ENCODE measurements at regions not wholly inside any gene's neighbourhood (a gene's known extent, or its start where the extent isn't known, plus 50 kb on each side); places are given as distances from the start of the nearest gene placed in this dataset.

DNA sequence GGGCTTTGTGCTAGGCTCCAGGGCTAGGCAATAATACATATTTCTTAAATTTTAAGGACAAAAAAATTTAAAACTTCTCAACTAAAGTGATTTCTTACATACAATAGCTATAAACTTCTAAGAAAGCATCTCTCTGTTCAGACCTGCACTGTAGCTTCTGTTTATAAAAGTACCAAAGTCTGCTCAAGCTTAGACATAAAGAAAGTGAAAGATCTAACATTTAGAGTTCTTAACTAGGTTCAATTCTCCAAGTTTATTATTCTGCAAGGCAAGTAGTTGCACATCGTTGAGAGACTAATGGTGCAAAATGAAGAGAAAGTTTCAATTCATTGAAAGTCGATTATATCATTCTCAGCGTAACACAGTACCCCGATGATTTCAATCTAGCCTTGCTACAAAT lies 857.4 kb upstream of the HTR2C start:
- DNase-seq = no peak

DNA sequence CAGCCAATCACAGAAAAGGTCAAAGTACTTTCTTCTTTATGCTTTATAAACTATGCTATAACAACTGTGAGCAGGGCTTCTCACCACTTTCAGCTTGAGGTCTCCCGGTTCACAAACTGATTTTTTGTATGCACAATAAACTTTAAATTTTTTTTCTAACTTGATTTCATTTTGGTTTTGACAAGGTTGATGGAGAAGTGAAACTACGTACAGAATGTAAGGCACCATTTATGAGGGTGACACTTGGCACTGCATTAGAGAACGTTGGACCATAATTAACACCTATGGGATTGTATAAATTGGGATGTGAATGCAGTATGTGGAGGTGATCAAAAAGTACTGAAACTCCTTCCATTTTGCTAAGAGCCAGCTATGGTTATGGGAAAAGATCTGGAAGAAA lies 857.9 kb upstream of the HTR2C start:
- DNase-seq = no peak

DNA sequence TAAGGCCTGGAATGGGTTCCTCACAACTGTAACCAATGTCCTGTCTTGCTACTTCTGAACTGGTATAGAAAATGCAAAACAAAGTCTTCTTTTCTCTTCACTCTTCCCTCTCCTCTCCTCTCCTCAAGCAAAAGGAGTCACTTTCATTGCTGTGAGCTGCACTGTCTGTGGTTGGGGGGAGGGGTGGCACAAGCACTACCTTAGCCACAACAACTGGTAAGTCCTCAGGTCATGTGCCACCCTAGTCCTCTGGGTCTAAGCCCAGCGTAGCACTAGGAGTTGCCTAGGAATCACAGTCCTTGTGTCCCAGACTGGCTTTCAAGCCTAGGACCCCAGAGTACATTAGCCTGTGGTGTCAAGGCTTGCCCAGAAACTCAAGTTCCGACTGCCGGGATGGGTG lies 859.3 kb upstream of the AMOT start:
- DNase-seq = no peak

DNA sequence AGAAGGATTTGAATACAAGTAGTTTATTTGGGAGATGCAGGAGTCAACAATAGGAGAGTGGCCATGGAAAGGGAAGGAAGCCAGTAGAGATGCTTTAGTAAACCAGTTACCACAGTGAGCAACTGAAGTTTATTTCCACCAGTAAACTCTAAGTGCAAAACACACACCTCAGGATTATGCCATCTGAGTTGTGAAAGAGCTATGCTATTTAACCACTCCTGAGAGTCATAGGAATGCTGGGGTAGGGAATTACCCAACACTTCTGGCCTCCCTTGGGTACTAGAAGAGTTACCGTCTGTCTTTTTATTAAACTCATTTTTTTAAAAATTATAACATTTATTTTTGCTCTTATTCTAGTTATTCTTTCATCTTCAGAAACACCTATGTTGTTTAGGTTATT lies 834.6 kb upstream of the AMOT start:
- DNase-seq = no peak

DNA sequence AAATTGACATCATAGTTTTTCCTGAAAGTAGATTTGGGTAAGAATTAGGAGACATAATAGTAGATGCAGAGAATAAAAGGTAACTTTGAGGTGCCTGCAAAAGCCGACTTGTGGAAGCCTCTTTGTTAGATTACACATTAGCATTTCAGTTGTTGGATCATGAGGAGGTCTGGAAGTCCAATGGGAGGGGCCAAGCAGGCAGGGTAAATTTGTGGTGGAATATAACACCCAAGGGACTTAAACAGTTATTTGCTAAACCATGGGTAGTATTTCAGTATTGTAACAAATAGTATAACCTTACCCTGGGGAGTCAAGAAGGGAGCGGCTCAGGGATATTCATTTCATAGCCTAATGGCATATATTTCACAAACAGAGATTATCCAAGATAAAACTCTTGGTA lies 810.7 kb upstream of the AMOT start:
- DNase-seq = no peak

DNA sequence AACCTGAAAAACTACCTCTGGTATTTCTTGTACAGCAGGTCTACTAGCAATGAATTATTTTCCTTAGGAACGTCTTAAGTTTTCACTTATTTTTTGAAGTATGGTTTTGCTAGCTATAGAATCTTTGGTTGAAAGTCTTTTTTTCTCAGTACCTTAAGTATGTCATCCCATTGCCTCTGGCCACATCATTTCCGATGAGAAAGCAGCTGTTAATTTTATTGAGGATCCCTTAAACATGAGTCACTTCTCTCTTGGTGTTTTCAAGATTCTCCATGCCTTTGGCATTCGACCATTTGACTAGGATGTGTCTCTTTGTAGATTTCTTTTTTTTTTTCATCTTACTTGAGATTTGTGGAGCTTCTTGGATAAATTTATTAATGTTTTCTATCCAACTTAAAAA lies 803.8 kb upstream of the AMOT start:
- no peak for DNase-seq

DNA sequence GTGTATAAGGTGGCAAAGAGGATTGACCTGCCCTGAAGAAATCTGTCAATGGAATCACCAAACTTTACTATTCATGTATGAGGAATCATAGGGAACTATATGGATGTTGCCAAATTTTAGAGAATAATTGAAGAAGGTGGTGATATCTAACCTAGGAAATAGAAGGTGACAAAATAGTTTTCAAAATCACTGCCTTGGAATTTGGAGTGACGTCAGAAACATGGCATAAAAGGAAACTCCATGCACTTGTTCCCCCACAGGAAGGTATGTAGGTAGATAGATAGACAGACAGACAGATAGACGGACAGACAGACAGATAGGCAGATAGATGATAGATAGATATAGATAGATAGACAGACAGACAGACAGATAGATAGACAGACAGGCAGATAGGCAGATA lies 793.9 kb upstream of the AMOT start:
- no peak for DNase-seq

DNA sequence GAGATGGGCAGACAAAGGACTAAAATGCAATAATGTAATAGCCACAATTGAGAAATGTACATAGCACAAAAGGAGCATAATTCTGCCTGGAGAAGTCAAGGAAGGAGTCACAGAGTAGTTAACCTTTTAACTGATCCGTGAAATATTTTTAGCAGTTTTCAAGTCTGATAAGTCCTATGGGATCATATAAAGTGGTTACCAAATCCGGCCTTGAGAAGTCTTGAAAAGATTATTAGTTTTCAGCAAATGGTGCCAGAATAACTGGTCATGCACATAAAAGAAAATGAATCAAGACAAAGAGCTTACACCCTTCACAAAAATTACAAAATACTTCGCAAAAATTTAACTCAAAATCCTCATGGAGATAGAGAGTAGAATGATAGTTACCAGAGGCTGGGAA lies 788.7 kb upstream of the AMOT start:
- DNase-seq = no peak

DNA sequence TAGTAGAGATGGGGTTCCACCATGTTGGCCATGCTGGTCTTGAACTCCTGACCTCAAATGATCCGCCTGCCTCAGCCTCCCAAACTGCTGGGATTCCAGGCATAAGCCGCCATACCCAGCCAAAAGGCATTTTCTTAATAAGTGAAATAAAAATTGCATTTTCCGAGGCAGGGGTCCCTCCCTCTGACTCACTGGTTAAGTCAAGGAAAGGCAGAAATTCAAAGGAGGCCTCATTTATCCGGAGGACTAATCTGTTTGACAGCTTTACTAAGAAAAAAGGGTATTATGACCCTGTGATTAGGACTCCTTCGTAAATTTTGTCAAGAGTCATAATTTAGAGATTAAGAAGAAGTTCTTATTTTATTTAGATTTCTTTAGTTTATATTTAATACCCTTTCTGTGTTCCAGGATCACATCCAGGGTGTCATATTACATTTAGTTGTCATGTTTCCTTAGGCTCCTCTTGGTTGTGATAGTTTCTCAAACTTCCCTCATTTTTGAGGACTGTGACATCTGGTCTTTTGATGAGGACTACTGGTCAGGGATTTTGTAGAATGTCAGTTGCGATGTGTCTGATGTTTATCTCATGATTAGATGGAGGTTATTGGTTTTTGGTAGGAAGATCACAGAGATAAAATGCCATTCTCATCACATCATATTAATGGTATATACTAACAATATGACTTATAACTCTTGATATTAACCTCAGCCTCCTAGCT lies 753.7 kb upstream of the AMOT start:
- DNase-seq = no peak

DNA sequence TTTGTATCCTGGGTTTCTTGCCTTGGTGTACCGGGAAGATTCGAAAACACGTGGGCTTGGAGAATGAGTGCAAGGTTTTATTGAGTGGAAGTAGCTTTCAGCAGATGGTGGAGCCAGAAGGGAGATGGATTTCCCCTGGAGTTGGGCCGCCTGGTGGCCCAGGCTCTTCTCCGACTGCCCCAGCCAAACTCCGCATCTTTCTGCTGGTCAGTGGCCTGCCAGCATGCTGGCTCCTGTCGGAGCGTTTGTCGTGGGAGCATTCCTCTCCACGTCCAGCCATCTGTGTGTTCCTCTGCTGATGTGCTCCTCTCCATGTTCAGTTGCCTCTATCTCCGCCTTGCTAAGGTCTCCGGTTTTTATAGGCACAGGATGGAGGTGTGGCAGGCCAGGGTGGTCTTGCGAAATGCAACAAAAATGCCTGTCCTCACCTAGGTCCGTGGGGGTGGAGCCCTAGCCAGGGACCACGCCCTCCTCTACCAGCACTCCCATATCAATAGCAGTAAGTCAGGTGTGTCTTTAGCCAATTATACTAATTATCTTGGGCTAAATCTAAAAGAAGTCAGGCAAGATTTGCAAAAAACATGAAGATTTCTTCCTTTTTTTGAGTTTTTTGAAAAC lies 745.8 kb upstream of the AMOT start:
- DNase-seq = no peak

DNA sequence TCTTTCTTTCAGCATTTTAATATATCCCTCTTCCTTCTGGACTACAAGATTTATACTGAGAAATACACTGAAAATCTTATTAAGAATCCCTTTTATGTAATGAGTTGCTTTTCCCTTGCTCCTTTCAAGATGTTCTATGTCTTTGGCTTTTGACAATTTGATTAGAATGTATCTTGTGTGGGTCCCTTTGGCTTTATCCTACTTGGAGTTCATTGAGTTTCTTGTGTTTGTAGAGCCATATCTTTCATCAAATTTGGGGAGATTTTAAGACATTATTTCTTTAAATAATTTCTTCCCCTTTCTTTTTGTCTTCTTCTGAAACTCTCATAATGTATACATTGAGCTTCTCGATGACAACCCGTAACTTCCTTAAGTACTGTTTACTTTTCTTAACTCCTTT lies 739.9 kb upstream of the AMOT start:
- DNase-seq = no peak

DNA sequence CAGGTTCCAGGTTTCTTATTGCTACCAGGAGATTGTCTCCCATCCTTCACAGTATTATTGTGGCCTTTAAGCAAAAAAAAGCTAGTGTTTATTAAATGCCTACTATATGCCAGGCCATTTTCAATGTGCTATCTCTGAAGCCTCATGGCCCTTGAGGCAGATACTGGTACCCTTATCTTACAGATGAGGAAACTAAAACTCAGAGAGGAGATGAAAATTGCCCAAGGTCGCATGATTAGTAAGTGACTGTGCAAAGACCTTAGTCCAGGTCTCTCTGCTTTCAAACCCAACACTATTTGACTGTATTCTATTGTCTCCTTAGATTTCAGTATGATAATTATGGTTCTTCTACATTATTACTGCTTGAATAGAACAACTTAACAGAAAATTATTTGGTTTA lies 717.9 kb upstream of the AMOT start:
- DNase-seq = no peak

DNA sequence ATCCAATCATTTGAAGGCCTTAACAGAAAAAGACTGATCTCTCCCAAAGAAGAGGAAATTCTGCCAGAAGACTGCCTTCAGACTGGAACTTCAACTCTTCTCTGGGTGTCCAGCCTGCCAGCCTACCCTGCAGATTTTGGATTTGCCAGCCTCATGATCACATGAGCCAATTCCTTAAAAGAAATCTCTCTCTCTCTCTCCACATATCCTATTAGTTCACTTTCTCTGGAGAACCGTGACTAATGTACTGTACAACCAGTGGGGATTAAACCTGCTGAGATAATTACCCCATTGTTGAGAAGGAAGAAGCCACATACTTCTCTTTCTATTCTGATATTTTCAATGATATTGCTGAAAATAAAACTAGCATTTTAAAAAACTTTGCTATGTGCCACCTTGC lies 711.3 kb upstream of the AMOT start:
- no peak for DNase-seq

DNA sequence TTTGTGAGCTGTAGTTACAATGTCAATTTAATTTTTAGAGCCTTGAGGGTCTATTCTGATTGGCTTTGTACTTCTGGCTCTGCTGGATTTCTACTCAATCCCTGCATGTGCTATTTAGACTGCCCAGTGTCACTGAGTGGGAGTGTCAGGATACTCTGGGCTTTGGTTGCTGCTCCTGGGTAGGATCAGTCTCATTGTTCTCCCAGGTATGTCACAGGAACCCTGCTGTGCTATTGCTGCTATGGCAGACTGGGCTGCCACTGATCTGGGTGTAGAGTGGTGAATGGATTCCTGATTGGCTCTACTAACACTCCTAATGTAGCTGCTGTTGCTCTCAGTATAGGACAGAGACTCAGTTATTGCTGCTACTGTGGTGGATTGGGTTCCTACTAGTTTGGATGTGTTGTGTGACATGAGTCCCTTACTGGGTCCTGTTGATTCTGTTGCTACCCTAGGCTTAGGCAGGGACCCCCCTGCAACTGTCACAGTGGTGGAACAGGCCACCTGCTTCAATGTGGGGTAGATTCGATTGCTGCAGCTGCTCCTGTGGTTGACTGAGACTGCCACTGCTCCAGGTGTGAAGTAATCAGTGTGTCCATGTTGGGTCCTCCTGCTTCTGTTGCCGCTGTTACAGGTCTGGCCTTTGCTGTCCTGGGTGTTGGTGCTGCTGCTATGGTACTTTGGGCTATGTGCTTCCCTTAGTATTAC lies 707.8 kb upstream of the AMOT start:
- no peak for DNase-seq

DNA sequence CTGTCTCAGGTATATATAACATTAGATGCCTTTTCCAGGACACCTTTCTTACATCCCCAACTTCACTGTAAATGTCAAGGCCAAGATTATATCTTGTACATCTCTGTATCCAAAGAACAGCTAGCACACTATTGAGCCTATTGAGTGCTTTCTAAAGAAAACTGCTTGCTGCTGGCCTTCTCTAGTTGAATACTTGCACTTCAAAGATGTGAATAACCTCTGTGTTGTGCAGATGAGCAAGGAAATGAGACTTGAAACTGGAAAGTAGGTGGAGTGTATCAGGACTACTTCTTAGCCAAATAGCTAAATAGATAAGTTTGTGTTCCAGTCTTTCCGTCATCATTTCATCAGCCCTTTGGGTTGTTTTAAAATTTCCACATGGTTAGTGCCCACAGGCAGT lies 704.4 kb upstream of the AMOT start:
- DNase-seq = no peak

DNA sequence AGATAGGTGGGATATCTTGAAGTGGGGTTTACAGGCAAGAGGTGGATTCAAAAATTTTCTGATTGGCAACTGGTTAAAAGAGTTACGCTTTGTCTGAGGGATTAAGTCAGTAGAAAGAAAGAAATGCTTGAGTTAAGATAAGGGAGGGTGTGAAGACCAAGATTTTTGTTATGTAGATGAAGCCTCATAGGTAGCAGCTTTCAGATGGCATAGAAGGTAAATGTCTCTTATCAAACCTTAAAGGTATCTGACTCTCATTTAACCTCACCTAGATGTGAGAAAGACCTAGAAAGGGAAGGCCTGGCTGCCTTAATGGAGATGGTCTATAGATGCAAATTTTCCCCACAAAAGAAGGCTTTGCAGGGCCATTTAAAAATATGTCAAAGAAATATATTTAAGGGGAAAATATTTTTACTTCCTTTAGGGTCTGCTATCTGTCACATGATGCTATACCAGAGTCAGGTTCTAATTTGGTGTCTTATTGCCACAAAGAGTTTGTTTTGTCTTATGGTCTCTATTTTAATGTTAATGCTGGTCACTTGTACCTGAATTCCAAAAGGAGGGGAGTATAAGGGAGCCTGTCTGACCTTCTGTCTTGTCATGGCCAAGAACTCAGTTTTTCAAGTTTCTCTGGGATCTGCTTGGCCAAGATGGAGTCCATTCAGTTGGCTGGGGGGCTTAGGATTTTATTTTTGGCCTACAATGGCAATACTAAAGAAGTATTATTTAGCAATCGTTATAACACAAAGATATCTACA lies 699.1 kb upstream of the AMOT start:
- no peak for DNase-seq

DNA sequence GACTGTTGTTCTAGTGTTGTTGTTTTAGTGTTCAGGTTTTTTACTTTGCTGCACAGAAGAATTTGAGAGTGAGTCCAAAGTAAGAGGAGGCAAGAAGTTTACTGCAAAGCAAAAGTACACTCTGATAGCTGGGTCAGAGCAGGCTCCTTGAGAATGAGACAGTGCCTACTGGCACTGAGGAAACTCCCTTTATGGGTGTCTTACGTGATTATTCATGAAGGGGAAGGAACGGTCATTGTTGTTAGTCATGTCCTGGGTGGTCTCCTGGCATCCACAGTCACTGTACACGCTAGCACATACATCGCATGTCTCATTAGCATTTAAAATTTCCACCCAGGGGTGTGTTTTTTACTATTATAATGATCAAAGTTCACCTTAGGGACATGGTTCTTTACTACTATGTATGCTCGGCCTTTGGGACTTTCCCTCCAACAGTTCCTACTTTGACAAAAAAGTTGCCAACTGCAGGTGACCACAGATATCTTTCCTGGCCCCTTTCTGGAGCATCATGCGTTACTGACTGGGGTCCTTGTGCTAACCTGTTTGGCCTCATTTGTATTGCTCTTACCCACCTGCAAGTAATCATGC lies 688.9 kb upstream of the AMOT start:
- DNase-seq = no peak

DNA sequence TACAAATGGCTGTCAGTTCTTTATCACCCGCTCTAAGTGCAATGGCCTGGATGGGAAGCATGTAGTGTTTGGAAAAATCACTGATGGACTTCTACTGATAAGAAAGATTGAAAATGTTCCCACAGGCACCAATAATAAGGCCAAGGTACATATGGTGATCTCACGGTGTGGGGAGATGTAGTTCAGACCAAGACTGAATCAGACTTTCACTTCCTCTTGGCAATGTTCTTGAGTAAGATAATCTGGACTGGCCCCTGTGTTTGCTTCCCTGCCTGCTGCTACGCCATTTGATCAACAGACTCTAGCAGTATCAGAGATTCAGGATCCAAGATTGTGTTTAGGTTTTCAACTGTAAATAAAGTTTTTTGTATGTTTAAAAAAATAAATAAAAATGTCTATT lies 682.2 kb upstream of the AMOT start:
- no peak for DNase-seq

DNA sequence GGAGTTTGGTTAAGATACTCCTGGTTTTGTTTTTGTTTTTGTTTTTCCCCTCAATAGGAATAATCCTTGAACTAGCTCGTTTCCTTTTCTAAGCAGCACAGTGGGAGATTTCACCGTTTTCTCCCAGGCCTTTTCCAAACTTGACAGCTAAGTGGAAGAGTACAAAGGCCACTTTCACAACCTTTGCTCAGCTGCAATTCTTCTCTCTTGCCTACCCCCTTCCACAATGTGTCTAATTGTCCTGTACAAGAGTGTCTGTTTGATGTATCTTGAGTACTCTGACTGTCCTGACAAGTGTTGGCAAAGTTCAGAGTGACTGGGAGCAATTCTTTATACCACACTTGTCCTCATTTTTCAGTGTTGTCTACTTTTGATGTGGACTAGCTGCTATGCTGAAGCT lies 674.3 kb upstream of the AMOT start:
- no peak for DNase-seq

DNA sequence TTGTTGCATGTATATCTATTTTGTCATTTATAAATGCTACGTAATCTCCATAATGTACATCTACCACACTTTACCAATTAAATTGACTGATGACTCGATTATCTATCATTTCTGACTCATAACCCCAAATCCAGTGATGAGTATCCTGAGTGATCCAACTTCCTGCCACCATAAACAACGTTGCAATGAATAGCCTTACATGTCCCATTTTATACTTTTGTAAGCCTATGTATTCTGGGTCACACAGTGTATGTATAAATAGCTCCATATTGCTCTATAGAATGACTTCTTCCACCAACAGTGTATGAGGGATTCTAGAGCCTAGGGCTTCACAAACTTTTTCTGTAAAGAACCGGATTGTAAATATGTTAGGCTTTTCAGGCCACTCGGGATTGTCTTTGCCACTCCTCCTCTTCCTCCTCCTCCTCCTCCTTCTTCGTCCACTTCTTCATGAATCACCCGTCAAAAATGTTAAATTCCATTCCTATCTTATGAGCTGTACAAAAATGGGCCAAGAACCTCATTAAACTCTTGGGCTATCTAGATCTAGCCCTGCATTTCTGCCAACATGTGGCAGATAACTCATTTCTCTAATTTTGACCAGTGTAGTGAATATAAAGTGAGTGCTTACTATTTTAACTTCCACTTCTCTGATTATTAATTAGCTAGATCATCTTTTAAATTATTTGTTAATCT lies 672.2 kb upstream of the AMOT start:
- DNase-seq = no peak

DNA sequence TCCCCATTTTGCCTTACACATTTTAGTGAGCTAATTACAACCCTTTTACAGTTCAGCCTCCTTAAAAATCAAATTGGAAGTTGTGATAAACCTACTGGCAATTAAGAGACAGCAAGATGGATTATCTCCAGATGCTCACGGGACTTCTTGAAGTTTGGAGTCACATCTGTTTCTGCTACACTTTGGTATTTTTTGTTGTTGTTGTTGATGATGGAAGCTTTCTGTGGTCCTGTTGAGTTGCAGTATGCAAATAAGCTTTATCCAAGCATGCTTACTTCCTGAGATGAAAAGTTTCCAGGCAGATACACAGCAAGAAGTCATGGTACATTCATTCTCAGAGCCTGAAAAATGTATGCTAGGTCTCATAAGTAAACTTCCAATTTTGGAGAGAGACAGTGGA lies 670.0 kb upstream of the AMOT start:
- no peak for DNase-seq

DNA sequence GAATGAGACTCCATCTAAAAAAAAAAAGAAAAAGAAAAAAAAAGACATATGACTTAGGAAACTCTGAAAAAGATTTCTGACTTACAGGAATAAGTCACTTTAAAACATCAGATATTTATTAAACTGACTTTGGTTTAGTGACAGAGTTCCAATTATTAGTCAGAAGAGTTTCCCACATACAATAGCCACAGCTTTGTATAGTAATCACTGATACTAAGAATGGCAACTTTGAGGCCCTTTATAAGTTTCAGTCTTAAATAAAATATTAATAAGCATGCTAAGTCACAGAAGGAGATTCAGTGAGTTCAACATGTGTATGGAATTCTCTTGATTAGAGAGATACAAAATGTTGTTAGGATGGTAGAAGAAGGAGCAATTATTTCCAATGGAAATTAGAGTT lies 652.3 kb upstream of the AMOT start:
- DNase-seq = no peak

DNA sequence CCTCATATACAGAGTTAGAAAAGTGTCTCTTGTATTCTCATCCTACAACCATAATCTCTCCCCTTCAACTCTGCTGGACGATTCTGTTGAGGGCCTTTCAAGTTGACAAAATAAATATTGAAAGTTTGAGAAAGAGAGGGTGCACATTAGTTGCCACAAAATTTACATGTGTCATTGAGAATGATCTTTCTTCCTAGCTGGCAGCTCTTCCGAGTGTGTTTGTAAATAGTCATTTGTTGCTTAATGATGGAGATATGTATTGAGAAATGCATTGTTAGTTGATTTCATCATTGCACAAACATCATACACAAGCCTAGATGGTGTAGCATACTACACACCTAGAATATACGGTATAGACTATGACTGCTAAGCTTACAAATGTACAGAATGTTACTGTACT lies 632.8 kb upstream of the AMOT start:
- no peak for DNase-seq

Data from activated CD4-positive, alpha-beta T cell treated with anti-CD3 and anti-CD28 coated beads, Interleukin-2, amount 50 U/mL, for 16 hours (primary cell).